ENCODE measurements at regions not wholly inside any gene's neighbourhood (a gene's known extent, or its start where the extent isn't known, plus 50 kb on each side); places are given as distances from the start of the nearest gene placed in this dataset.

DNA sequence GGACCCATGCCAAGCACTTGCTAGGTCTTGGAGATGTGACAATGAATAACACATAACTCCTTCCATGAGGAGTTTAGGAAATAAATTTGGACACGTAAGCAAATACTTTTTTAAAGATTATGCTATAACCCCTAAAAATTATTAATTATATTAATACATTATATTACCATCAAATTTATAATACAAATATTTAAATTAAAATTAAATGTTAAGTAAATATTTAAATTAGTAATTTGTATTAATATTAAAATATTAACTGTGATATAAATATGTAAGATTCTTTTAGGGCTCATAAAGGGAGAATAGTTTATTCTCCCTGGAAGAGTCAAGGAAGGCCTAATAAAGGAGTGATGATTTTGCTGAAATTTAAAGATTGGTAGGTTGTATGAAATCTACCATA lies 121.1 kb downstream of the RAP2A start:
- H3K27me3 Mint-ChIP-seq, result peaks cover 3 to 4% of the 10 kb centered on the region in 2 donors
- ATAC-seq (replicated peaks in 1 of 4), result no peak
- no peak overlapping the region for H3K27ac ChIP-seq (ENCODE audit: low read length)
- ChIA-PET CTCF (no interaction called here), POLR2A (no interaction called here)
- H3K4me3 ChIP-seq (ENCODE audit: control insufficient read depth in 1 of 2, extremely low read depth in 1 of 2, low read length in 1 of 2), result no peak overlapping the region
- no peaks in the 10 kb centered on the region for H3K36me3 Mint-ChIP-seq
- no peak for DNase-seq
- no peaks in the 10 kb centered on the region for H3K9me3 ChIP-seq
- H3K27ac Mint-ChIP-seq, result no peak overlapping the region
- H3K4me1 Mint-ChIP-seq, result no peaks in the 10 kb centered on the region
- H3K4me3 Mint-ChIP-seq, result no peak overlapping the region
- no peaks in the 10 kb centered on the region for H3K9me3 Mint-ChIP-seq
- no peaks in the 10 kb centered on the region for H3K4me1 ChIP-seq (ENCODE audit: control insufficient read depth in 1 of 2, extremely low read depth in 1 of 2, insufficient read depth in 2 of 2, low read length in 2 of 2)
- no peaks in the 10 kb centered on the region for H3K27me3 ChIP-seq (replicated peaks in 1 of 2; ENCODE audit: control insufficient read depth in 2 of 2, extremely low read depth in 1 of 2, insufficient read depth in 2 of 2, low read length in 1 of 2)
- no peaks in the 10 kb centered on the region for H3K36me3 ChIP-seq (ENCODE audit: control insufficient read depth in 2 of 2, extremely low read depth in 1 of 2, insufficient read depth in 1 of 2, low read length in 1 of 2)
- no CpG with 5 or more reads among the region's 1 CpG for WGBS (ENCODE audit: insufficient coverage)

DNA sequence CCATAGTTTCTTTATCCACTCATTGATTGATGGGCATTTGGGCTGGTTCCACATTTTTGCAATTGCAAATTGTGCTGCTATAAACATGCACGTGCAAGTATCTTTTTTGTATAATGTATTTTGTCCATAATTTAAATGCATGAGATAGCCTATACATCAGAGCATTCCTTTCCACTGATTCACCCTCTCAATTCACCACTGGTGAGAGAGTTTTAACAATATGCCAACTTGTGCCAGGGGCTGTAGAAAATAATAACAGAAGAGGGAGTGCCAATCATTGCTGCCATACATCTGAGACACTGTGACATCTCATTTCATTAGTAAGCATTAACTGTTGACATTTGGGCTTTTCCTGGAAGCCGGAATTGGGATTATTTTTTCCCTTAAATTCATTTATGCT lies 125.1 kb downstream of the RAP2A start:
- no peak overlapping the region for H3K27ac ChIP-seq (ENCODE audit: low read length)
- WGBS (ENCODE audit: insufficient coverage), result no CpG with 5 or more reads among the region's 2 CpGs
- CTCF ChIA-PET, result no interaction called here
- no peak for DNase-seq
- H3K27me3 ChIP-seq (replicated peaks in 1 of 2; ENCODE audit: control insufficient read depth in 2 of 2, extremely low read depth in 1 of 2, insufficient read depth in 2 of 2, low read length in 1 of 2), result peaks cover 0 to 2% of the 10 kb centered on the region in 2 experiments
- no peaks in the 10 kb centered on the region for H3K9me3 Mint-ChIP-seq
- no peaks in the 10 kb centered on the region for H3K4me1 ChIP-seq (ENCODE audit: control insufficient read depth in 1 of 2, extremely low read depth in 1 of 2, insufficient read depth in 2 of 2, low read length in 2 of 2)
- no peak overlapping the region for H3K27ac Mint-ChIP-seq
- H3K4me3 Mint-ChIP-seq, result no peak overlapping the region
- H3K4me3 ChIP-seq (ENCODE audit: control insufficient read depth in 1 of 2, extremely low read depth in 1 of 2, low read length in 1 of 2), result no peak overlapping the region
- H3K36me3 Mint-ChIP-seq, result no peaks in the 10 kb centered on the region
- H3K4me1 Mint-ChIP-seq, result no peaks in the 10 kb centered on the region
- peaks cover 3 to 8% of the 10 kb centered on the region in 2 donors for H3K27me3 Mint-ChIP-seq
- H3K9me3 ChIP-seq, result no peaks in the 10 kb centered on the region
- POLR2A ChIA-PET, result no interaction called here
- no peak for ATAC-seq (replicated peaks in 1 of 4)
- no peaks in the 10 kb centered on the region for H3K36me3 ChIP-seq (ENCODE audit: control insufficient read depth in 2 of 2, extremely low read depth in 1 of 2, insufficient read depth in 1 of 2, low read length in 1 of 2)

- Mint-ChIP-seq H3K4me3 (no peak overlapping the region), H3K9me3 (no peaks in the 10 kb centered on the region), H3K4me1 (no peaks in the 10 kb centered on the region), H3K27ac (no peak overlapping the region), H3K27me3 (peaks cover 7 to 11% of the 10 kb centered on the region in 2 donors), H3K36me3 (no peaks in the 10 kb centered on the region)
- no peak overlapping the region for H3K27ac ChIP-seq (ENCODE audit: low read length)
- H3K4me1 ChIP-seq (ENCODE audit: control insufficient read depth in 1 of 2, extremely low read depth in 1 of 2, insufficient read depth in 2 of 2, low read length in 2 of 2), result no peaks in the 10 kb centered on the region
- H3K4me3 ChIP-seq (ENCODE audit: control insufficient read depth in 1 of 2, extremely low read depth in 1 of 2, low read length in 1 of 2), result no peak overlapping the region
- no peaks in the 10 kb centered on the region for H3K36me3 ChIP-seq (ENCODE audit: control insufficient read depth in 2 of 2, extremely low read depth in 1 of 2, insufficient read depth in 1 of 2, low read length in 1 of 2)
- peaks cover 0 to 2% of the 10 kb centered on the region in 2 experiments for H3K27me3 ChIP-seq (replicated peaks in 1 of 2; ENCODE audit: control insufficient read depth in 2 of 2, extremely low read depth in 1 of 2, insufficient read depth in 2 of 2, low read length in 1 of 2)
- no peak for ATAC-seq (replicated peaks in 1 of 4)
- H3K9me3 ChIP-seq, result no peaks in the 10 kb centered on the region
- ChIA-PET CTCF (no interaction called here), POLR2A (interaction anchor here in 1 of 2 donors (0.5 kb wide), 1 partner anchor 1273 kb away, joined by 7 read pairs; no protein-coding TSS in a partner anchor)
- 90% methylated on average over 2 of the region's 3 CpGs for WGBS (ENCODE audit: insufficient coverage)
- DNase-seq, result no peak
Observed at GRCh38 chr13:97559981-97560380, 126.0 kb downstream of the RAP2A start.

DNA sequence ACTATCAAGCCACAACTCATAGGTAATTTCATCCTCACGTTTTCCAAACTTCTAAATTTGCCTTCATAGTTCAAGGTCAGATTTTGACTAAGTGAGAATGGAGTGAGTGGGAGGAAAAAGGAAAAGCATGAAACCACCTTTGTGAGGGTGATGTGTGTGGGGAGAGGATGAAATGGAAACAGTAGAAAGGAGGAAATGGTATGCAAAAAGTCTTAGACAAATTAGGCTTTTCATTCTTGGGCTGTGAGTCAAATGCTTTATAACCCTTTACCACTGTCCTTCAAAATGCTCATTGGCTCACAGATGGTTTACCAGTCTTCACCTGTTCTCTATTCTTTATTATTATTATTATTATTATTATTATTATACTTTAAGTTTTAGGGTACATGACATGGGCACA lies 127.2 kb downstream of the RAP2A start:
- H3K4me3 ChIP-seq (ENCODE audit: control insufficient read depth in 1 of 2, extremely low read depth in 1 of 2, low read length in 1 of 2), result no peak overlapping the region
- no CpG with 5 or more reads among the region's 1 CpG for WGBS (ENCODE audit: insufficient coverage)
- H3K4me3 Mint-ChIP-seq, result no peak overlapping the region
- H3K36me3 Mint-ChIP-seq, result no peaks in the 10 kb centered on the region
- ATAC-seq (replicated peaks in 1 of 4) (no peak), DNase-seq (no peak)
- no peak overlapping the region for H3K27ac ChIP-seq (ENCODE audit: low read length)
- no peaks in the 10 kb centered on the region for H3K36me3 ChIP-seq (ENCODE audit: control insufficient read depth in 2 of 2, extremely low read depth in 1 of 2, insufficient read depth in 1 of 2, low read length in 1 of 2)
- H3K9me3 Mint-ChIP-seq, result no peaks in the 10 kb centered on the region
- CTCF ChIA-PET, result no interaction called here
- H3K9me3 ChIP-seq, result no peaks in the 10 kb centered on the region
- H3K27ac Mint-ChIP-seq, result no peak overlapping the region
- no peaks in the 10 kb centered on the region for H3K4me1 Mint-ChIP-seq
- no peaks in the 10 kb centered on the region for H3K4me1 ChIP-seq (ENCODE audit: control insufficient read depth in 1 of 2, extremely low read depth in 1 of 2, insufficient read depth in 2 of 2, low read length in 2 of 2)
- peaks cover 14 to 18% of the 10 kb centered on the region in 2 donors for H3K27me3 Mint-ChIP-seq
- POLR2A ChIA-PET, result no interaction called here
- H3K27me3 ChIP-seq (replicated peaks in 1 of 2; ENCODE audit: control insufficient read depth in 2 of 2, extremely low read depth in 1 of 2, insufficient read depth in 2 of 2, low read length in 1 of 2), result peaks cover 0 to 5% of the 10 kb centered on the region in 2 experiments

- no peak overlapping the region for H3K4me3 ChIP-seq (ENCODE audit: control insufficient read depth in 1 of 2, extremely low read depth in 1 of 2, low read length in 1 of 2)
- no peak for DNase-seq
- WGBS (ENCODE audit: insufficient coverage), result no CpG with 5 or more reads among the region's 1 CpG
- H3K4me3 Mint-ChIP-seq, result no peak overlapping the region
- no peaks in the 10 kb centered on the region for H3K36me3 ChIP-seq (ENCODE audit: control insufficient read depth in 2 of 2, extremely low read depth in 1 of 2, insufficient read depth in 1 of 2, low read length in 1 of 2)
- peaks cover 0 to 7% of the 10 kb centered on the region in 2 experiments for H3K27me3 ChIP-seq (replicated peaks in 1 of 2; ENCODE audit: control insufficient read depth in 2 of 2, extremely low read depth in 1 of 2, insufficient read depth in 2 of 2, low read length in 1 of 2)
- no peak for ATAC-seq (replicated peaks in 1 of 4)
- CTCF ChIA-PET, result no interaction called here
- H3K27me3 Mint-ChIP-seq, result peaks cover 20 to 27% of the 10 kb centered on the region in 2 donors
- no peak overlapping the region for H3K27ac Mint-ChIP-seq
- H3K4me1 ChIP-seq (ENCODE audit: control insufficient read depth in 1 of 2, extremely low read depth in 1 of 2, insufficient read depth in 2 of 2, low read length in 2 of 2), result no peaks in the 10 kb centered on the region
- POLR2A ChIA-PET, result no interaction called here
- no peaks in the 10 kb centered on the region for H3K9me3 Mint-ChIP-seq
- H3K9me3 ChIP-seq, result no peaks in the 10 kb centered on the region
- H3K4me1 Mint-ChIP-seq, result no peaks in the 10 kb centered on the region
- H3K27ac ChIP-seq (ENCODE audit: low read length), result no peak overlapping the region
- H3K36me3 Mint-ChIP-seq, result no peaks in the 10 kb centered on the region
Observed at GRCh38 chr13:97562962-97563361, 129.0 kb downstream of the RAP2A start.

- no peak for ATAC-seq (replicated peaks in 1 of 4)
- H3K27me3 ChIP-seq (replicated peaks in 1 of 2; ENCODE audit: control insufficient read depth in 2 of 2, extremely low read depth in 1 of 2, insufficient read depth in 2 of 2, low read length in 1 of 2), result peaks cover 0 to 15% of the 10 kb centered on the region in 2 experiments
- no peak for DNase-seq
- Mint-ChIP-seq H3K4me3 (no peak overlapping the region), H3K9me3 (no peaks in the 10 kb centered on the region), H3K27me3 (peaks cover 25 to 40% of the 10 kb centered on the region in 2 donors), H3K27ac (no peak overlapping the region), H3K4me1 (no peaks in the 10 kb centered on the region), H3K36me3 (no peaks in the 10 kb centered on the region)
- H3K4me1 ChIP-seq (ENCODE audit: control insufficient read depth in 1 of 2, extremely low read depth in 1 of 2, insufficient read depth in 2 of 2, low read length in 2 of 2), result no peaks in the 10 kb centered on the region
- CTCF ChIA-PET, result no interaction called here
- H3K9me3 ChIP-seq, result no peaks in the 10 kb centered on the region
- H3K27ac ChIP-seq (ENCODE audit: low read length), result no peak overlapping the region
- no peaks in the 10 kb centered on the region for H3K36me3 ChIP-seq (ENCODE audit: control insufficient read depth in 2 of 2, extremely low read depth in 1 of 2, insufficient read depth in 1 of 2, low read length in 1 of 2)
- POLR2A ChIA-PET, result no interaction called here
- H3K4me3 ChIP-seq (ENCODE audit: control insufficient read depth in 1 of 2, extremely low read depth in 1 of 2, low read length in 1 of 2), result no peak overlapping the region
- 90% methylated on average over 3 of the region's 5 CpGs for WGBS (ENCODE audit: insufficient coverage)
Observed at GRCh38 chr13:97564956-97565355, 131.0 kb downstream of the RAP2A start.

DNA sequence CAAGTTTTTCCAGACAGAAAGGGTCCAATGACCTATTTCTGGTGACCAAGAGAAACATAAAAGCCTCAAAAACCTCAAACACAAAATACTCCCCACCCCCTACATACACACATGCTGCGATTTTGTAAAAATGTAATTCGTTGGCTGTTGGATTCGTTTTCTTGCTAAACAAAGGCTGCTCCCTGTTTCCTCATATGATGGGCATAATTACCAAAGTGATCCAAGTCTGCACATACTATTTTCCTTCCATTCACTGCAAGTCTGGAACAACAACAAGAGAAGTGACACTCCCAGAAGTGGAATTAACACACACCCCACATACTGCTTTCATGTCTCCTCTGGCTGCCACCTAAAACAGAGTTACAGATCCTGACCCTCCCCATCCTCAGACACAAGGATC lies 131.9 kb downstream of the RAP2A start:
- Histone ChIP-seq H3K4me1 (ENCODE audit: control insufficient read depth in 1 of 2, extremely low read depth in 1 of 2, insufficient read depth in 2 of 2, low read length in 2 of 2) (no peaks in the 10 kb centered on the region), H3K36me3 (ENCODE audit: control insufficient read depth in 2 of 2, extremely low read depth in 1 of 2, insufficient read depth in 1 of 2, low read length in 1 of 2) (no peaks in the 10 kb centered on the region), H3K27me3 (replicated peaks in 1 of 2; ENCODE audit: control insufficient read depth in 2 of 2, extremely low read depth in 1 of 2, insufficient read depth in 2 of 2, low read length in 1 of 2) (peaks cover 0 to 15% of the 10 kb centered on the region in 2 experiments), H3K4me3 (ENCODE audit: control insufficient read depth in 1 of 2, extremely low read depth in 1 of 2, low read length in 1 of 2) (no peak overlapping the region), H3K9me3 (no peaks in the 10 kb centered on the region), H3K27ac (ENCODE audit: low read length) (no peak overlapping the region)
- Mint-ChIP-seq H3K36me3 (no peaks in the 10 kb centered on the region), H3K4me1 (no peaks in the 10 kb centered on the region), H3K9me3 (no peaks in the 10 kb centered on the region), H3K27ac (no peak overlapping the region), H3K4me3 (no peak overlapping the region), H3K27me3 (peaks cover 25 to 37% of the 10 kb centered on the region in 2 donors)
- no peak for DNase-seq
- ChIA-PET POLR2A (no interaction called here), CTCF (no interaction called here)
- WGBS (ENCODE audit: insufficient coverage), result 78% methylated on average over 3 of the region's 3 CpGs
- ATAC-seq (replicated peaks in 1 of 4), result no peak
